D721Med (cell line): ENCODE measurements at regions not wholly inside any gene's neighbourhood (a gene's known extent, or its start where the extent isn't known, plus 50 kb on each side); places are given as distances from the start of the nearest gene placed in this dataset.

Experiments used
- DNase-seq: peaks from one replicate; pipeline ENCODE4 v3.0.0; 2011; ENCODE audit warnings: low spot score; ENCODE audit not compliant: insufficient read length
- FAIRE-seq: peaks from 2 replicates; lab custom pipeline; 2011; peaks lifted over from hg19 to GRCh38; lab: Jason Lieb, UNC
- CTCF ChIP-seq: IDR thresholded peaks from 2 replicates; pipeline ENCODE4 v1.5.1; 2012; ENCODE audit warnings: mild to moderate bottlenecking, control low read depth; ENCODE audit not compliant: insufficient read depth; ENCODE audit errors: missing control alignments

- DNase-seq, result no peak
- no peak for TF ChIP-seq CTCF
These were observed 138.1 kb upstream of the UNC5B start for GRCh38 chr10:71074176-71074755.

GRCh38 chr10:71075086-71075758 is 137.1 kb upstream of the UNC5B start:
- no peak for TF ChIP-seq CTCF
- DNase-seq, result peak; percentile 17
- FAIRE-seq, result no peak

More at GRCh38 chr10:71074176-71074755, 138.1 kb upstream of the UNC5B start:
- FAIRE-seq, result no peak

- TF ChIP-seq CTCF, result no peak
- peak; percentile 12 for DNase-seq
- no peak for FAIRE-seq
These were observed 136.5 kb upstream of the UNC5B start for GRCh38 chr10:71075759-71076472.

GRCh38 chr10:71076473-71077142 is 135.8 kb upstream of the UNC5B start:
- no peak for TF ChIP-seq CTCF
- FAIRE-seq, result no peak
- peak; percentile 42 for DNase-seq

GRCh38 chr10:71077143-71077581 is 135.2 kb upstream of the UNC5B start:
- TF ChIP-seq CTCF, result no peak
- no peak for FAIRE-seq
- peak; percentile 16 for DNase-seq

- TF ChIP-seq CTCF, result no peak
- no peak for DNase-seq
- no peak for FAIRE-seq
These were observed 134.4 kb upstream of the UNC5B start for GRCh38 chr10:71077796-71078453.
